Omental fat pad (tissue), 3 donors: ENCODE measurements at regions not wholly inside any gene's neighbourhood (a gene's known extent, or its start where the extent isn't known, plus 50 kb on each side); places are given as distances from the start of the nearest gene placed in this dataset.
"Not testable (repeated sequence)": the region's sequence is repeated elsewhere in the genome, so short reads cannot be mapped to it uniquely, and the experiment has no call there.

Experiments used
- ATAC-seq: fragments of 150-250 bp; one replicate; pipeline ENCODE4 v1.9.1; 2016; ENCODE audit warnings: mild to moderate bottlenecking, moderate library complexity; ENCODE audit not compliant: low FRiP score
- DNase-seq: peaks from one replicate; pipeline ENCODE4 v3.0.0-alpha.2; 2019; ENCODE audit warnings: low spot score
- TF ChIP-seq, protein P1 (sequence below), 3 donors: fragments of 450-650 bp; IDR thresholded peaks; one replicate each; pipeline ENCODE4 v1.5.1; 2016 to 2017; ENCODE audit warnings: antibody characterized with exemption in 3 of 3, mild to moderate bottlenecking in 3 of 3, moderate library complexity in 2 of 3

DNA sequence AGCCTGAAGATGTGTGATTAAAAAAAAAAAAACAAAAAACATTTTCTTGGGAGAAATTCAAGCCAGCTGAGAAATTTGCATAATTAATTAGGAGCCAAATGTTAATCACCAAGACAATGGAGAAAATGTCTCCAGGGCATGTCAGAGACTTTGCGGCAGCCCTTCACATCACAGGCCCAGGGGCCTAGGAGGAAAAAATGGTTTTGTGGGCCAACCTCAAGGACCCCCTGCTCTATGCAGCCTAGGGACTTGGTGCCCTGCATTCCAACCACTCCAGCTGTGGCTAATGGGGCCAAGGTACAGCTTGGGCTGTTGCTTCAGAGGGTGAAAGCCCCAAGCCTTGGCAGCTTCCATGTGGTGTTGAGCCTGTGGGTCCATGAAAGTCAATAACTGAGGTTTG lies 241.9 kb upstream of the THUMPD2 start:
- no peak for DNase-seq
- no peak for ATAC-seq
- TF ChIP-seq, protein P1, sequence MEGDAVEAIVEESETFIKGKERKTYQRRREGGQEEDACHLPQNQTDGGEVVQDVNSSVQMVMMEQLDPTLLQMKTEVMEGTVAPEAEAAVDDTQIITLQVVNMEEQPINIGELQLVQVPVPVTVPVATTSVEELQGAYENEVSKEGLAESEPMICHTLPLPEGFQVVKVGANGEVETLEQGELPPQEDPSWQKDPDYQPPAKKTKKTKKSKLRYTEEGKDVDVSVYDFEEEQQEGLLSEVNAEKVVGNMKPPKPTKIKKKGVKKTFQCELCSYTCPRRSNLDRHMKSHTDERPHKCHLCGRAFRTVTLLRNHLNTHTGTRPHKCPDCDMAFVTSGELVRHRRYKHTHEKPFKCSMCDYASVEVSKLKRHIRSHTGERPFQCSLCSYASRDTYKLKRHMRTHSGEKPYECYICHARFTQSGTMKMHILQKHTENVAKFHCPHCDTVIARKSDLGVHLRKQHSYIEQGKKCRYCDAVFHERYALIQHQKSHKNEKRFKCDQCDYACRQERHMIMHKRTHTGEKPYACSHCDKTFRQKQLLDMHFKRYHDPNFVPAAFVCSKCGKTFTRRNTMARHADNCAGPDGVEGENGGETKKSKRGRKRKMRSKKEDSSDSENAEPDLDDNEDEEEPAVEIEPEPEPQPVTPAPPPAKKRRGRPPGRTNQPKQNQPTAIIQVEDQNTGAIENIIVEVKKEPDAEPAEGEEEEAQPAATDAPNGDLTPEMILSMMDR (IDR thresholded peaks at IDR 0.05): no peak

DNA sequence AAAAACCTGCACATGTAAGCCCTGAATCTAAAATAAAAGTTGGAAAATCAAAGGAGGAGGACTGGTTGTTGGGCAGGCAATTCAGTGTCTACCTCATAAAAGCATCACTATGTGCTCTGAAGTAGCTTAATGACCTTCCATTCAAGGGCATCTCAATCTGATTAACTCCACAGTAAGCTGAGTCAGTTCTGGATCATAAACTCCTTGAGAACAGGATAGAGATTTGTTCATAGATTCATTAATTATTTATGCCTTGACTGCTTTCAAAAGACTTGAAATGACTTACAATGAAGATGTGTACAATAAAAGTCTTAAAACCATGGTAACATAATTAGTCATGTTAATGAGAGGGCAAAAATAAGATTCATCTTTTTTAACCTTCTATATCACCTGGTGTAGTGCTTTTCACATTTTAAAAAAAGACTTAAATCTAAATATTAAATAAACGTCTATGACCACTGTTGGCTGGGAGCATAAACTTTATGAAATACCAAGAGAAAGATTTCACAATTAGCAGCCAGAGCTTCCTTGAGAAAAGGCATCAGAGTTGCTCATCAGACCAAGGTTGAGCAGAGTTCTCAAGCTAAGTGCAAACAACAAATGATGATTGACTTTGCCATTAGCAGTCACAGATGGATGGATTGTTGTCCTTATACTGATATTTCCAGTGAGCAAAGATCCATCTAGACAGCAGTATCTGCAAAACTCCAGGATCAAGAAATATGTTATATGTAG lies 237.3 kb upstream of the THUMPD2 start:
- ATAC-seq (no peak), DNase-seq (no peak)
- TF ChIP-seq, protein P1 (IDR thresholded peaks at IDR 0.05): no peak

DNA sequence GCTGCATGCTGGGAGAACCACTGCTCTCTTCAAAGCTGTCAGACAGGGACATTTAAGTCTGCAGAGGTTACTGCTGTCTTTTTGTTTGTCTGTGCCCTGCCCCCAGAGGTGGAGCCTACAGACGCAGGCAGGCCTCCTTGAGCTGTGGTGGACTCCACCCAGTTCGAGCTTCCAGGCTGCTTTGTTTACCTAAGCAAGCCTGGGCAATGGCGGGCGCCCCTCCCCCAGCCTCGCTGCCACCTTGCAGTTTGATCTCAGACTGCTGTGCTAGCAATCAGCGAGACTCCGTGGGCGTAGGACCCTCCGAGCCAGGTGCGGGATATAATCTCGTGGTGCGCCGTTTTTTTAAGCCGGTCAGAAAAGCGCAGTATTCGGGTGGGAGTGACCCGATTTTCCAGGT lies 234.9 kb upstream of the THUMPD2 start:
- ATAC-seq, DNase-seq: not testable (repeated sequence)

DNA sequence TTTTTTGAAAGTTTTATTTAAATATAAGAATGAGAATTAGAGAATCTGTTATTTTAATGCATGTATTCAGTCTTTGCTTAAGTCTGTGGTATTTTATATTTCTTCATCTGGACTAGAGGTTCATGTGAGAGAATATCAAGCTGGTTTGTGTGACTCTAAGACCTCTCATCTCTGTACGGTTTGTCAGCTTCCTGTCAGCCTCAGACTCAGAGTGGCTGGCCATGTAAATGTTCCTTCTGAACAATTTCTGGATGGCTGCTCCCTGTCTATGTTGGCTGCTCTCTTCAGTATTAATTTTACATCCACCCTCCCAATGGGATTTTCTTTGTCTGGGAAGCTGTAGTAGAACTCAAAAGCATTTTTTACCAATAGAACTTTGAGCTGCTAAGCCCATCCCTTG lies 225.3 kb upstream of the THUMPD2 start:
- TF ChIP-seq, protein P1 (IDR thresholded peaks at IDR 0.05): no peak
- ATAC-seq: no peak
- DNase-seq: no peak

DNA sequence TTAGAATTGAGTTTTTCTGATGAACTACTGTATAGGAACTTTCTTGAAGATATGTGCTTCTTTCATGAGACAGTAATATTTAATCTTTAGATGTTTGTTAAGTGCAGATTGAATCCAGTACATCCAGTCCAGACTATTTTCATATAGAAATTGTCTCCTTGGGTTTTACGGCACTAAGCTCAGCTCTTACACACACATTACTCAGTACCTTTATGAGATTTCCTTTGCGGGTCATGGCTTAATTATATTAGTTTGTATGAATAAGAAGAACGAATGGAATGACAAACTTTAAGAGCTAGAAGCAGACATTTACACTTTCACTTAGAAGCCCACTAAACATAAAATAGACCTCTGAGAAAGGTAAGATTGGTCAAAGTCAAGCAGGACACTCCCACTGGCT lies 223.3 kb upstream of the THUMPD2 start:
- no peak for DNase-seq
- ATAC-seq: no peak
- TF ChIP-seq, protein P1 (IDR thresholded peaks at IDR 0.05): no peak

DNA sequence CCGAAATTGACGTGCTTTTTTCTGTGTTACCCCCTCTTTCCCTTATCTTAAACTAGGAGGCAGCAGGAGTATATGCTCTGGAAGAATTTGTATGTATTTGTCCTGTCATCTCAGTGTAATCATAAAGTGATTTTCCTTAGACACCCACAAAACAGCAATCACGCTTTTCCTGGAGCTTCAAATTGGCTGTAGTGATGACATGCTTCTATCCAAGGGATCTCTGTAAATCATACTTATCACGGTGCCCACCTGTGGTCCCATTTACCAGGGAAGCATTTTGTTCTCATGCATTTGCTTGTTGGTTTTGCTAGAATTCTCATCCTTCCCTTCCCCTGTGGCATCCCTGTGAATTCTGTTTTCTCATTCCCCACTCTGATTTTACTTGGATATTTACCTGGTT lies 220.8 kb upstream of the THUMPD2 start:
- no peak for ATAC-seq
- no peak for DNase-seq
- TF ChIP-seq, protein P1 (IDR thresholded peaks at IDR 0.05): no peak

DNA sequence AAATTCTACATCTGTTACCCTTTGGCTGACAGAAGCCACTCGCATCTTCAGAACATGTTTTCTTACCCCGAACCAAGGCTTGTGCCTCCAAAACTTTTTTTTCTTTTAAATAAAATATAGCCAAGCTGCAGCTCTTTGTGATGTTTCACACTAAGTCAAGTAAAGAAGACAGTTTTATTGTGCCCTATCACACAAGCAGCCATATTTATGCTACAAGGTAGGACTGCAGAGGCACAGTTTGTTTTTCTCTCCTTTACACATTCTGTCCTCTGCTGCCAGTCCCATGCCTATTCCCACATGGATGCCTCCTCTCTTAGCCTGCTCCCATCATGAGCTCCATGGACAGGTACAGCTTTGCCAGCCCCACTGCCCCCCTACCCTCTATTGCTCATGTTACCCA lies 219.6 kb upstream of the THUMPD2 start:
- no peak for ATAC-seq
- TF ChIP-seq, protein P1 (IDR thresholded peaks at IDR 0.05): no peak

More for the DNA sequence above, 219.6 kb upstream of the THUMPD2 start:
- no peak for DNase-seq
